ENCODE measurements at regions not wholly inside any gene's neighbourhood (a gene's known extent, or its start where the extent isn't known, plus 50 kb on each side); places are given as distances from the start of the nearest gene placed in this dataset.

DNA sequence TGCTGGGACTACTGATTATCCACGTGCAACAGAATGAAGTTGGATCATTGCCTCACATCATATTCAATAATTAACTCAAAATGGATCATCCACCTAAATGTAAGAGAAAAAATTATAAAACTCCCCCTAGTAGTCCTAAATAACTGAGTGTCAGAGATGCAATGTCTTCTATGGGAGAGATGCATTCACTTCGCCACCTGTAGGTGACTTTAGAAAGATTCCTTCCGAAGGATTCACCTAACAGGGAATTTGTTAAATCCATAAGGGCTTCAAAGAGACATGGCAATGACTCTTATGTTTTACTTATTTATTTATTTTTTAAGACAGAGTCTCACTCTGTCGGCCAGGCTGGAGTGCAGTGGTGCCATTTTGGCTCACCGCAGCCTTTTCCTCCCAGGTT lies 526.0 kb downstream of the MTRR start:
- TF ChIP-seq TARDBP (CRISPR knock-in tag; IDR thresholded peaks at IDR 0.05): no peak
- no peak for TF ChIP-seq HCFC1 (IDR thresholded peaks at IDR 0.05; ENCODE audit: low read depth, low read length)
- no peak for TF ChIP-seq NFAT5 (CRISPR knock-in tag; IDR thresholded peaks at IDR 0.05)
- TF ChIP-seq CSRNP1 (CRISPR knock-in tag; IDR thresholded peaks at IDR 0.05): no peak
- TF ChIP-seq ESRRA (CRISPR knock-in tag; IDR thresholded peaks at IDR 0.05; ENCODE audit: low read depth): no peak
- no peak for TF ChIP-seq EZH2 (conservative IDR thresholded peaks at IDR 0.05; ENCODE audit: low read depth, low read length)
- TF ChIP-seq, protein P1, sequence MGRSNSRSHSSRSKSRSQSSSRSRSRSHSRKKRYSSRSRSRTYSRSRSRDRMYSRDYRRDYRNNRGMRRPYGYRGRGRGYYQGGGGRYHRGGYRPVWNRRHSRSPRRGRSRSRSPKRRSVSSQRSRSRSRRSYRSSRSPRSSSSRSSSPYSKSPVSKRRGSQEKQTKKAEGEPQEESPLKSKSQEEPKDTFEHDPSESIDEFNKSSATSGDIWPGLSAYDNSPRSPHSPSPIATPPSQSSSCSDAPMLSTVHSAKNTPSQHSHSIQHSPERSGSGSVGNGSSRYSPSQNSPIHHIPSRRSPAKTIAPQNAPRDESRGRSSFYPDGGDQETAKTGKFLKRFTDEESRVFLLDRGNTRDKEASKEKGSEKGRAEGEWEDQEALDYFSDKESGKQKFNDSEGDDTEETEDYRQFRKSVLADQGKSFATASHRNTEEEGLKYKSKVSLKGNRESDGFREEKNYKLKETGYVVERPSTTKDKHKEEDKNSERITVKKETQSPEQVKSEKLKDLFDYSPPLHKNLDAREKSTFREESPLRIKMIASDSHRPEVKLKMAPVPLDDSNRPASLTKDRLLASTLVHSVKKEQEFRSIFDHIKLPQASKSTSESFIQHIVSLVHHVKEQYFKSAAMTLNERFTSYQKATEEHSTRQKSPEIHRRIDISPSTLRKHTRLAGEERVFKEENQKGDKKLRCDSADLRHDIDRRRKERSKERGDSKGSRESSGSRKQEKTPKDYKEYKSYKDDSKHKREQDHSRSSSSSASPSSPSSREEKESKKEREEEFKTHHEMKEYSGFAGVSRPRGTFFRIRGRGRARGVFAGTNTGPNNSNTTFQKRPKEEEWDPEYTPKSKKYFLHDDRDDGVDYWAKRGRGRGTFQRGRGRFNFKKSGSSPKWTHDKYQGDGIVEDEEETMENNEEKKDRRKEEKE (IDR thresholded peaks at IDR 0.05): no peak
- TF ChIP-seq CREB1 (IDR thresholded peaks at IDR 0.05): no peak
- no peak for TF ChIP-seq CREB1 (CRISPR knock-in tag; IDR thresholded peaks at IDR 0.05)
- TF ChIP-seq YEATS4 (CRISPR knock-in tag; IDR thresholded peaks at IDR 0.05; ENCODE audit: borderline replicate concordance): no peak
- no peak for TF ChIP-seq IRF1 (CRISPR knock-in tag; IDR thresholded peaks at IDR 0.05; ENCODE audit: low read depth)
- TF ChIP-seq FOXA1 (IDR thresholded peaks at IDR 0.05): no peak
- no peak for TF ChIP-seq FOXA1 (CRISPR knock-in tag; IDR thresholded peaks at IDR 0.05)
